Spinal cord (tissue), 9 donors: ENCODE measurements at regions not wholly inside any gene's neighbourhood (a gene's known extent, or its start where the extent isn't known, plus 50 kb on each side); places are given as distances from the start of the nearest gene placed in this dataset.

Experiments
- DNase-seq, 6 donors: peaks; one replicate each; pipeline versions ENCODE4 v3.0.0 to v3.0.0-alpha.2; 2013 to 2015; ENCODE audit warnings: low spot score in 6 of 6, low read depth in 4 of 6
- H3K27ac ChIP-seq: one replicate; pipeline ENCODE4 v1.5.1; 2013; ENCODE audit warnings: low read depth, low read length, control low read depth
- H3K27me3 ChIP-seq: one replicate; pipeline ENCODE4 v1.6.1; 2013; ENCODE audit warnings: low read length; ENCODE audit not compliant: control insufficient read depth, insufficient read depth
- H3K36me3 ChIP-seq: one replicate; pipeline ENCODE4 v1.6.1; 2013; ENCODE audit warnings: low read length; ENCODE audit not compliant: control insufficient read depth, insufficient read depth
- H3K4me1 ChIP-seq: one replicate; pipeline ENCODE4 v1.6.1; 2013; ENCODE audit warnings: low read length; ENCODE audit not compliant: control insufficient read depth, insufficient read depth
- H3K4me3 ChIP-seq: one replicate; pipeline ENCODE4 v1.5.1; 2013; ENCODE audit warnings: low read depth, low read length, control low read depth
- H3K9me3 ChIP-seq: one replicate; pipeline ENCODE4 v1.6.1; 2013; ENCODE audit warnings: low read length; ENCODE audit not compliant: control insufficient read depth, insufficient read depth
- WGBS: methylation state at CpG from one replicate; pipeline ENCODE4 v1.1.5; 2013; ENCODE audit warnings: missing lambda C conversion rate; ENCODE audit not compliant: insufficient coverage; 5-methylcytosine and 5-hydroxymethylcytosine counted together
- donor health status: healthy.

DNA sequence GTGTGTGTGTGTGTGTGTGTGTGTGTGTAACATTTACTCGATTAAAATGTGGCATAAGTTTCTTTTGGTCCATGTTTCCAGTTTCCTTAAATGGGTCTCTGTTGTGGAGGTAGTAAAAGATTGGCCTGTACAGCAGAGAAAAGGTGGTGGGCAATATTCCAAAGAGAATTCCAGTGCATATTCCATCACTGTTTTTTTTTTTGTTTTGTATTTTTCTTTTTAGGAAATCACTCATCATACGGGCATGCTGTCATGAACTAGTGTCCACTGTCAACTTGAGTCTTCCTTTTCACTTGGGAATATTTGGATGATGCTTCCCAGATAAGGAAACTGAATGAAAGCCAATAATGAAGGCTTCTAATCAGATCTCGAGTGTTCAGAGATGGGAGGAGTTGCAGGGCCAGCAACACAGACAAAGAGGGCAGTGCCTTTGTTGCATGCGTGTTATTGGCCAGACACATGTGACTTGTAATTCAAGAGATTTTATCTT is 95.2 kb upstream of the PDGFD start:
- Histone ChIP-seq H3K9me3 (no peaks in the 10 kb centered on the region), H3K27me3 (no peaks in the 10 kb centered on the region), H3K4me3 (no peak overlapping the region), H3K4me1 (no peaks in the 10 kb centered on the region), H3K36me3 (no peaks in the 10 kb centered on the region), H3K27ac (no peak overlapping the region)
- DNase-seq, result no peak
- 88% methylated on average over 1 of the region's 4 CpGs for WGBS

DNA sequence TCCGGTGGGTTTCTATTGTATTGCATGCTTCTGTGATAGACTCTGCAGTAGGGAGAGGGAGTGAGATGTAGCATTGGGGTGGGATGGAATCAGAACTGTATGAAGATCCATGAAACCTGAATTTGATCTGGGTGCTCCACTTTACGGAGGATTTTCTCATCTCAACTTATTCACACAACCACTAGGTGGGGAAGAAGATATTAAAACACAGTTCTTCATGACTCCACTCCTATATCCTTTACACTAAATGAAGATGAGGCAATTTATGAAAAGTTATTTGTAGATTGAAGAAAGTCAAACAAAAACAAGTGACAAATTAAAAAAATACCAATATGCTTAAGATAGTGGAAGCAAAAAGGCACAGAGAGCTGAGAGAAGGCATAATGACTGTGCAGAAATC is 92.6 kb upstream of the PDGFD start:
- WGBS, result no CpG with 5 or more reads among the region's 2 CpGs
- no peak for DNase-seq

DNA sequence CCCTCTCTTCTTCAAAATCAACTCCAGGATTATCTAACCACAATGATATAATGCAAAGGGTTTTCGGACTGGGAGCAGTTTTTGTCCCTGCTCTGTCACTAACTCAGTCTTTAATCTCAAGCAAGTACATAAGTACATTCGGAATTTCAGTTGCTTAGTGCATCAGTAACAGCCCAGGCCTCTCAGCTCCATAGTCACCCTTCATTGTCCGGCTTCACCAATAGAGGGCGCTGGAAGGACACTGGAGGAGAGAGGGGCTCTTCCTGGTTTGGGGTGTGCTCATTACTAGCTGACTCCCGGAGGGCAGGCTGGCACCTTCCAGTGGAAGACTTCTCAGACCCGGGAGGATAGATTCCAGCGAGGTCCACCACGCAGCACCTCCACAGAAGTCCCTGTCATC is 90.4 kb upstream of the PDGFD start:
- Histone ChIP-seq H3K27me3 (no peaks in the 10 kb centered on the region), H3K27ac (no peak overlapping the region), H3K9me3 (no peaks in the 10 kb centered on the region), H3K36me3 (no peaks in the 10 kb centered on the region), H3K4me1 (no peaks in the 10 kb centered on the region), H3K4me3 (no peak overlapping the region)
- WGBS, result 30% methylated on average over 6 of the region's 8 CpGs
- DNase-seq, result peak in 1 of 6 donors; percentile 4

More for the DNA sequence above, 92.6 kb upstream of the PDGFD start:
- H3K9me3 ChIP-seq, result no peaks in the 10 kb centered on the region
- no peak overlapping the region for H3K4me3 ChIP-seq
- H3K36me3 ChIP-seq, result no peaks in the 10 kb centered on the region
- H3K27ac ChIP-seq, result no peak overlapping the region
- H3K27me3 ChIP-seq, result no peaks in the 10 kb centered on the region
- no peaks in the 10 kb centered on the region for H3K4me1 ChIP-seq

GRCh38 chr11:104246590-104246989 is 82.6 kb upstream of the PDGFD start:
- no peak overlapping the region for H3K4me3 ChIP-seq
- WGBS, result 83% methylated on average over 1 of the region's 3 CpGs
- H3K4me1 ChIP-seq, result no peaks in the 10 kb centered on the region
- no peak for DNase-seq
- no peaks in the 10 kb centered on the region for H3K9me3 ChIP-seq
- H3K27ac ChIP-seq, result no peak overlapping the region
- no peaks in the 10 kb centered on the region for H3K36me3 ChIP-seq
- no peaks in the 10 kb centered on the region for H3K27me3 ChIP-seq

- Histone ChIP-seq H3K4me3 (no peak overlapping the region), H3K36me3 (no peaks in the 10 kb centered on the region), H3K4me1 (no peaks in the 10 kb centered on the region), H3K9me3 (no peaks in the 10 kb centered on the region), H3K27ac (no peak overlapping the region), H3K27me3 (no peaks in the 10 kb centered on the region)
- no peak for DNase-seq
- WGBS, result 100% methylated on average over 2 of the region's 3 CpGs
These were observed 75.0 kb upstream of the PDGFD start for GRCh38 chr11:104238916-104239315.

GRCh38 chr11:104225047-104225446 is 61.1 kb upstream of the PDGFD start:
- no peak for DNase-seq
- H3K36me3 ChIP-seq, result no peaks in the 10 kb centered on the region
- no peak overlapping the region for H3K27ac ChIP-seq
- no peaks in the 10 kb centered on the region for H3K9me3 ChIP-seq
- no peak overlapping the region for H3K4me3 ChIP-seq
- H3K4me1 ChIP-seq, result no peaks in the 10 kb centered on the region
- WGBS, result 80% methylated on average over 2 of the region's 2 CpGs
- H3K27me3 ChIP-seq, result no peaks in the 10 kb centered on the region

GRCh38 chr11:104222464-104222863 is 58.5 kb upstream of the PDGFD start:
- WGBS, result 93% methylated on average over 4 of the region's 4 CpGs
- no peaks in the 10 kb centered on the region for H3K27me3 ChIP-seq
- H3K9me3 ChIP-seq, result no peaks in the 10 kb centered on the region
- no peak overlapping the region for H3K4me3 ChIP-seq
- H3K27ac ChIP-seq, result no peak overlapping the region
- H3K4me1 ChIP-seq, result no peaks in the 10 kb centered on the region
- DNase-seq, result no peak
- no peaks in the 10 kb centered on the region for H3K36me3 ChIP-seq

DNA sequence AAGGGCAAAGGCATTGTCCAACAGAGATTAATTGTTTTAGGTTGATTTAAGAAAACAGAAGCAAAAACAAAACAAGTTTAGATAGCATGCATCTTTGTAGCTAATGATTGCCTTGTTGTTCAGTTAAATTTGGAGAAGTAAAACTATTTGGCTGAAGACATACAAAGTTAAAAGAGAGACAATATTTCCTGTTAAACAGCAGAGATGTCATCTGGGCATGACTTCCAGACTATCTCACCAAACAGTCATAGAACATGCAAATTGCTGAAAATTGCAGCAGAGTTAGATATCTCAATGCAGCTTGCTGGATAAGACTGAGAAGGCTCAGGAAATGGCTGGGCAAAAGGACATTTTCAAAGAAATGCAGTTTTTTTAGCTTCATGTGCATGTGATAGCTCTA is 57.5 kb upstream of the PDGFD start:
- Histone ChIP-seq H3K36me3 (no peaks in the 10 kb centered on the region), H3K4me1 (no peaks in the 10 kb centered on the region), H3K4me3 (no peak overlapping the region), H3K9me3 (no peaks in the 10 kb centered on the region), H3K27me3 (no peaks in the 10 kb centered on the region), H3K27ac (no peak overlapping the region)
- no peak for DNase-seq

- DNase-seq, result peak in 1 of 6 donors; percentile 6
- Histone ChIP-seq H3K4me3 (no peak overlapping the region), H3K36me3 (no peaks in the 10 kb centered on the region), H3K27me3 (no peaks in the 10 kb centered on the region), H3K27ac (no peak overlapping the region), H3K4me1 (no peaks in the 10 kb centered on the region), H3K9me3 (no peaks in the 10 kb centered on the region)
- WGBS, result 88% methylated on average over 2 of the region's 3 CpGs
These were observed 55.1 kb upstream of the PDGFD start for GRCh38 chr11:104219096-104219495.

DNA sequence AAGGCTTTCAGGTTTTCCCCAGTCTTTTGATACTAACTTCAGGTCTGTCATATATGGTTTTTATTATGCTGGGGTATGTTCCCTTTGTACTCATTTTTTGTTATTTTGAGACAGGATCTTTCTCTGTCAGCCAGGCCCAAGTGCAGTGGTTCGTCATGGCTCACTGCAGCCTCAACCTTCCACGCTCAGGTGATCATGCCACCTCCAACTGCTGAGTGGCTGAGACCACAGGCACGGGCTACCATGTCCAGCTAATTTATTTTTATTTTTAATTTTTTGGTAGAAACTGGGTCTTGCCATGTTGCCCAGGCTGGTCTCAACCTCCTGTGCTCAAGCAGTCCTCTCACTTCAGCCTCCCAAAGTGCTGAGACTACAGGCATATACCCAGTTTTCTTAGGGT is 50.6 kb upstream of the PDGFD start:
- DNase-seq, result no peak
- H3K4me3 ChIP-seq, result no peak overlapping the region
- H3K36me3 ChIP-seq, result no peaks in the 10 kb centered on the region
- H3K27me3 ChIP-seq, result no peaks in the 10 kb centered on the region
- 90% methylated on average over 2 of the region's 3 CpGs for WGBS
- no peaks in the 10 kb centered on the region for H3K9me3 ChIP-seq
- no peaks in the 10 kb centered on the region for H3K4me1 ChIP-seq
- no peak overlapping the region for H3K27ac ChIP-seq
